Activated naive CD4-positive, alpha-beta T cell treated with anti-CD3 and anti-CD28 coated beads, Interleukin-2, amount 10 ng/mL, durations not matched to agents 7 days and 5 days (primary cell): ENCODE measurements at regions not wholly inside any gene's neighbourhood (a gene's known extent, or its start where the extent isn't known, plus 50 kb on each side); places are given as distances from the start of the nearest gene placed in this dataset.

Experiments
- CTCF ChIA-PET: fragments of 350-600 bp; sonication (Branson Sonifier 250); formaldehyde crosslinking; loops from one replicate; lab custom pipeline; 2021; ENCODE audit warnings: antibody characterized with exemption; lab: Charles Lee
- DNase-seq: peaks from one replicate; pipeline ENCODE4 v3.0.0-alpha.2; 2020
- H3K27ac Mint-ChIP-seq: one replicate; pipeline ENCODE4 v1.8.0; 2021; ENCODE audit warnings: mild to moderate bottlenecking, moderate library complexity, mixed read lengths
- H3K27me3 Mint-ChIP-seq: one replicate; pipeline ENCODE4 v1.8.0; 2021; ENCODE audit warnings: mild to moderate bottlenecking, mixed read lengths
- H3K36me3 Mint-ChIP-seq: one replicate; pipeline ENCODE4 v1.8.0; 2021; ENCODE audit warnings: mixed read lengths
- H3K4me1 Mint-ChIP-seq: one replicate; pipeline ENCODE4 v1.8.0; 2021; ENCODE audit warnings: mixed read lengths
- H3K4me3 Mint-ChIP-seq: one replicate; pipeline ENCODE4 v1.8.0; 2021; ENCODE audit warnings: mild to moderate bottlenecking, moderate library complexity, mixed read lengths
- H3K9me3 Mint-ChIP-seq: one replicate; pipeline ENCODE4 v1.8.0; 2021; ENCODE audit warnings: mixed read lengths

DNA sequence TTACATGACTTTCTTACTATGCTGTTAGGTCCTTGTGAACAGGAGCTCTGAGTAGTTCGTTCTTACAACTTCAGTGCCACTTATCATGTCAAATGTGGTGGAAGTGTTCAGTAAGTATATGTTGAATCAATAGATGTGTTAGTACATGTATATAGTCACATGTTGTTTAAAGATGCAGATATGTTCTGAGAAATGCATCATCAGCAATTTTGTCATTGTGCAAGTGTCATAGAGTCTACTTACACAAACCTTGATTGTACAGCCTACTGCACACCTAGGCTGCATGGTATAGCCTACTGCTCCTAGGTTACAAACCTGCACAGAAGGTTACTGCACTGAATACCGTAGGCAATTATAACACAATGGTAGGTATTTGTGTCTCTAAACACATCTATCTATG is 174.8 kb downstream of the GPR37 start:
- H3K27me3 Mint-ChIP-seq: no peaks in the 10 kb centered on the region
- no peaks in the 10 kb centered on the region for H3K4me1 Mint-ChIP-seq
- H3K9me3 Mint-ChIP-seq: peaks cover 6% of the 10 kb centered on the region
- DNase-seq: no peak
- H3K4me3 Mint-ChIP-seq: no peak overlapping the region
- H3K27ac Mint-ChIP-seq: no peak overlapping the region
- CTCF ChIA-PET: no interaction called here
- no peaks in the 10 kb centered on the region for H3K36me3 Mint-ChIP-seq

DNA sequence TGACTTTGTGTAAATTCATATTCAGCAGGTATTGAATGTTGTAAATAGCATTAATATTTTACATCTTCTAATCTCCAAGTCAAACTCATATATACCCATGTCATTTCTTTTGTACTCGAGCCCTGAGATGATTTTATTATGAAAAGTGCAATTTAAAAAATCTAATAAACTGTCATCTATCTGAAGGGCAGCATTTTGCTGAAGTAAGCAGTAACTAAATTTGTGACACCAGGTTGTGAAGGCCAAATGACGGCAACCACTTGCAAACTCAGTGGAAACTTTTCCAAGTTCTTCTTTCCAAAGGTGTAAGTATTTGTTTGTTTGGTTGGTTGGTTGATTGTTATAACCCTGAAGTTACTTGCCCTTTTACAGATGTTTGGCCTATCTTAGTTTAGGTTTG is 188.3 kb downstream of the GPR37 start:
- DNase-seq: no peak
- Mint-ChIP-seq H3K9me3 (no peaks in the 10 kb centered on the region), H3K4me1 (no peaks in the 10 kb centered on the region), H3K4me3 (no peak overlapping the region), H3K27ac (no peak overlapping the region), H3K27me3 (no peaks in the 10 kb centered on the region), H3K36me3 (no peaks in the 10 kb centered on the region)
- CTCF ChIA-PET: no interaction called here

DNA sequence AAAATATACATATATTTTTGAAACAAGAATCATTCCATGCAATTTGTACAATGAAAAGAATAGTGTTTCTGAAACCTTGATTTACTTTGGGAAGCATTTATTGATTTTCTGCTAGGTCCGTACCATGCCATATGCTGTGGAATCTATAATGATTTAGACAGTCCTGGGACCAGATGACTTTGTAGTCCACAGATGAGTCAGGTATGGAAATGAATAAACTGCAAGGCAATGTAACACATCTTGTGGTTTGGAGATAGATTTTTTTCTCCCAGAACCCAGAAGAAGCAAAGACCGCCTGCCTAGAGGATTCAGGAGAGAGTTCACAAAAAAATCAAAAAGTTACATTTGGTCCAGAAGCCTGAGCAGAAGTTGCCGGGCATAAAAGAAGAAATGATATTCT is 190.4 kb downstream of the GPR37 start:
- H3K36me3 Mint-ChIP-seq: no peaks in the 10 kb centered on the region
- H3K27ac Mint-ChIP-seq: no peak overlapping the region
- CTCF ChIA-PET: no interaction called here
- no peaks in the 10 kb centered on the region for H3K9me3 Mint-ChIP-seq
- no peaks in the 10 kb centered on the region for H3K27me3 Mint-ChIP-seq
- no peak overlapping the region for H3K4me3 Mint-ChIP-seq
- DNase-seq: no peak
- no peaks in the 10 kb centered on the region for H3K4me1 Mint-ChIP-seq

DNA sequence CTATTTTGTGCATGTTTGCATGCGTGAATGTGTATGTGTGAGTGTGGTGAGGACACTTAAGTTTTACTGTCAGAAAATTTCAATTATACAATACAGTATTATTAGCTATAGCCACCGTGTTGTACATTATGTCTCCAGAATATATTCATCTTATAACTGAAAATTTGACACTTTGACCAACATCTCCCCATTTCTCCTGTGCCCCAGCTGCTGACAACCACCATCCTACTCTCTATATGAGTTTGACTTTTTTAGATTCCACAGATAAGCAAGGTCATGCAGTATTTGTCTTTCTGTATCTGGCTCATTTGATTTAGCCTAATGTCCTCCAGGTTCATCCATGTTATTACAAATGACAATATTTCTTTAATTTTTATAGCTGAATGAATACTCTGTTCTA is 195.0 kb downstream of the GPR37 start:
- Mint-ChIP-seq H3K9me3 (no peaks in the 10 kb centered on the region), H3K4me3 (no peak overlapping the region), H3K27ac (no peak overlapping the region), H3K27me3 (no peaks in the 10 kb centered on the region), H3K36me3 (no peaks in the 10 kb centered on the region), H3K4me1 (no peaks in the 10 kb centered on the region)
- CTCF ChIA-PET: no interaction called here
- no peak for DNase-seq

DNA sequence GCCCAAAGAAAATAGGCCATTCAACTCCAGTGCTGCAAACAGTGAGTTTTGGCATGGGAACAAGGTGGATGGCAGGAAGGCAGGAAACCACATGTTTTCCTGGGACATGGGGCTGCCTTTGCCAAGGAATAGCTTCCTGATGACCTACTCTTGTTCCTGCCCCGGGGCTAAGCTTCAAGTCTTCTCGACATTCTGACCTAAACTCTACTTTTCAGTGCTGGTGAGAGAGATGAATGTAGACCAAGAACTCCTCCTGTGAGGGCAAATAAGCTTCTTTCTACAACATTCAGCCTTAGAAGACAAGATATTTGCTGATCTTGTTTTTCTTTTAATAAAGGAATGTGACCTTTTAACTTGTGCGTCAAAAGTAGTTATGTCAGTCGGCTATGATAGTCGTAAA is 199.0 kb downstream of the GPR37 start:
- Mint-ChIP-seq H3K36me3 (no peaks in the 10 kb centered on the region), H3K4me1 (no peaks in the 10 kb centered on the region), H3K4me3 (no peak overlapping the region), H3K27ac (no peak overlapping the region), H3K9me3 (no peaks in the 10 kb centered on the region), H3K27me3 (no peaks in the 10 kb centered on the region)
- CTCF ChIA-PET: no interaction called here
- DNase-seq: no peak

DNA sequence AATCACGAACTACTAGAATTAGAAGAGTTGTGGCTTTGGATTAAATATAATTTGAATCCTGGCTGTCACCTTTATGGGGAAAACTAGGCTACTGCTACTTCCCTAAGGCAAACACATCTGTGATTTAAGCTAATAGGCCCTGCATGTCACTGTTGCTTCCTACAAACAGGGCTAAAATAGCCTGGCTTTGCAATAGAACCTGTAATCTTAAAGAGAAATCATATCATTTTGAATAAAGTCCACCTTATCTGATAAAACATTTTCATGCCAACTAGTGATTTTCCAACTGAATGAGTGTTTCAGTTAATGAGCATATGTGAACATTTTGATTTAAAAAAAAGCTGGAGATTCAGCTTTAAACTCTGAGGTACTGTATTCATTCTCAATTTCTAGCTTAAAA is 208.0 kb downstream of the GPR37 start:
- Mint-ChIP-seq H3K27ac (no peak overlapping the region), H3K27me3 (no peaks in the 10 kb centered on the region), H3K4me1 (no peaks in the 10 kb centered on the region), H3K9me3 (peaks cover 4% of the 10 kb centered on the region), H3K36me3 (no peaks in the 10 kb centered on the region), H3K4me3 (no peak overlapping the region)
- CTCF ChIA-PET: no interaction called here
- no peak for DNase-seq

DNA sequence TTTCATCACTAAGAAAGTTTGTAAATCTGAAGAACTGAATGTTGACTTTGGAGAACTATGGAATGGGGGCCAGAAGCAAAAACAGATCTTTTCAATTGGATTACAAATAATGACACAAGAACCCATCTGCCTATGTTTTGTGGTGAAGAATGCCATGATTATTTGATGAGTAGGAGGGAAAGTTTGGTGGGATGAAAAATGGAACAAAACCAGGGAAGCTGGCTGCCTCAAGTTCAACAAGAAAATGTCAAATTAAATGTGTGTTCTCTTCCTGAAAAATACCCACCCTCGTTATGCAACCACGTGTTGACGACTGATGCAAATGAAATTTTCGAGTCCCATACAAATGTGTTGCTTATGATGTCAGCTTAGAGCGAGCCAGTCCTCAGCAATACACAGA is 208.5 kb downstream of the GPR37 start:
- H3K36me3 Mint-ChIP-seq: no peaks in the 10 kb centered on the region
- CTCF ChIA-PET: no interaction called here
- H3K4me3 Mint-ChIP-seq: no peak overlapping the region
- H3K27ac Mint-ChIP-seq: no peak overlapping the region
- H3K27me3 Mint-ChIP-seq: no peaks in the 10 kb centered on the region
- H3K9me3 Mint-ChIP-seq: peaks cover 4% of the 10 kb centered on the region
- DNase-seq: no peak
- no peaks in the 10 kb centered on the region for H3K4me1 Mint-ChIP-seq

- Mint-ChIP-seq H3K27me3 (no peaks in the 10 kb centered on the region), H3K9me3 (peaks cover 4% of the 10 kb centered on the region), H3K36me3 (no peaks in the 10 kb centered on the region), H3K4me3 (no peak overlapping the region), H3K27ac (no peak overlapping the region), H3K4me1 (no peaks in the 10 kb centered on the region)
- CTCF ChIA-PET: no interaction called here
- DNase-seq: no peak
These were observed 212.1 kb downstream of the GPR37 start for GRCh38 chr7:124553502-124553901.

- Mint-ChIP-seq H3K9me3 (peaks cover 4% of the 10 kb centered on the region), H3K4me1 (no peaks in the 10 kb centered on the region), H3K4me3 (no peak overlapping the region), H3K27me3 (no peaks in the 10 kb centered on the region), H3K27ac (no peak overlapping the region), H3K36me3 (no peaks in the 10 kb centered on the region)
- CTCF ChIA-PET: no interaction called here
- DNase-seq: no peak
These were observed 213.4 kb downstream of the GPR37 start for GRCh38 chr7:124552217-124552616.

GRCh38 chr7:124550036-124550435 is 215.6 kb downstream of the GPR37 start:
- Mint-ChIP-seq H3K4me3 (no peak overlapping the region), H3K27ac (no peak overlapping the region), H3K4me1 (no peaks in the 10 kb centered on the region), H3K36me3 (no peaks in the 10 kb centered on the region), H3K27me3 (no peaks in the 10 kb centered on the region), H3K9me3 (peaks cover 4% of the 10 kb centered on the region)
- CTCF ChIA-PET: no interaction called here
- DNase-seq: no peak

- Mint-ChIP-seq H3K27ac (no peak overlapping the region), H3K9me3 (no peaks in the 10 kb centered on the region), H3K36me3 (no peaks in the 10 kb centered on the region), H3K27me3 (no peaks in the 10 kb centered on the region), H3K4me3 (no peak overlapping the region), H3K4me1 (no peaks in the 10 kb centered on the region)
- no peak for DNase-seq
- CTCF ChIA-PET: no interaction called here
These were observed 223.1 kb downstream of the GPR37 start for GRCh38 chr7:124542476-124542875.

DNA sequence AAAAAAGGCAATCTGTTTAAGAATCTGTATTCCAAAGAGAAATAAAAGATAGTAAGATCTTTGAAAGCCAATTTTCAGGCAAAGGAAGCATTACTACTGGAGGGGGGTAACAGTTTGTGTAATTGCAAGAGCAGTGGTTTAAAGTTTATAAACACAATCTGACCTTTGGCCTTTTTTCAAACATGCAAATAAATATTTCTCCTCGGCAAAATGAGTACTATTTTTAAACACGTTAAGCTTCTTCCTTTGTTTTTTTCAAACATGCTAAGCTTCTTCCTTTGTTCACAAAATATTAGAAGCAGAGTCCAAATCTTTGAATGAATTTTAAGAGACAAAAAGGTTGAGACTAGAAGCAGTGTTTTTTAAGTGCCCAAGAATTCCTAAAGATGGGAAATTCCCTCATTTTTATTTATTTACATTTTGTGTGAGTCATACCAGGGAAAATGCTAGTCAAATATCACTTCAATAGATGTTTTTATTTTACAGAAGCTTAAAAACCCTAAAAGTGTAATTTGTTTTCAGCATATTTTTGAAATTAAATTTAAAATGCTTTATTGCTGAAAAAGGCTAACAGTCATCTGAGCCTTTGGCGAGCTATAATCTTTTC is 229.3 kb downstream of the GPR37 start:
- H3K27ac Mint-ChIP-seq: no peak overlapping the region
- no peaks in the 10 kb centered on the region for H3K9me3 Mint-ChIP-seq
- CTCF ChIA-PET: no interaction called here
- no peak overlapping the region for H3K4me3 Mint-ChIP-seq
- no peaks in the 10 kb centered on the region for H3K27me3 Mint-ChIP-seq
- H3K4me1 Mint-ChIP-seq: no peaks in the 10 kb centered on the region
- no peaks in the 10 kb centered on the region for H3K36me3 Mint-ChIP-seq
- DNase-seq: no peak

DNA sequence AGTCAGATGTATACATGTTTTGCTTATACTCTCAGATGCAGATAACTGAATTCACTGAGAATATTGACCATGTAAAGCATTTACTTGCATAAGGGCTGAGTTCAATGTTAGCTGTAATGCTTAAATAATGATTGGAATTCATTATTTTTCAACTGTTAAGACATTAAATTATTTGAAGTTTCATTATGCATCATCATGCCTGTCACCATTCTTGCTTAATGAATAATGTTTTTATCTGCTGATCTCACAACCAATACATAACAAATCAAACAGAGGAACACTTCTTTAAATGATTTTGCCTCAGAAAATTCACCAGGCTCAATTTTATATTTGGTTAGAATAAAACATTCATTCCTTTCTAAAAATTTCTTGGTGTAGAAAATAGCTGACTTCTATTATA is 233.4 kb downstream of the GPR37 start:
- CTCF ChIA-PET: no interaction called here
- no peak for DNase-seq
- peaks cover 9% of the 10 kb centered on the region for H3K9me3 Mint-ChIP-seq
- H3K4me1 Mint-ChIP-seq: no peaks in the 10 kb centered on the region
- no peak overlapping the region for H3K27ac Mint-ChIP-seq
- no peaks in the 10 kb centered on the region for H3K27me3 Mint-ChIP-seq
- no peak overlapping the region for H3K4me3 Mint-ChIP-seq
- H3K36me3 Mint-ChIP-seq: no peaks in the 10 kb centered on the region

DNA sequence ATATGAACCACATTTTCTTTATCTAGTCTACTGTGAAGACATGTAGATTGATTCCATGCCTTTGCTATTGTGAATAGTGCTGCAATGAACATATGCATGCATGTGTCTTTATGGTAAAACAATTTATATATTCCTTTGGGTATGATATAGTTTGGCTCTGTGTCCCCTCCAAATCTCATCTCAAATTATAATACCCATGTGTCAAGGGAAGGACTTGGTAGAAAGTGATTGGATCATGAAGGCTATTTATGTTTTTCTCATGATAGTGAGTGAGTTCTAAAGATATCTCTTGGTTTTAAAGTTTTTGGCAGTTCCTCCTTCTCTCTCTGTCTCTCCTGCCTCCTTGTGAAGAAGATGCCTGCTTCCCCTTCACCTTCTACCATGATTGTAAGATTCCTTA is 248.7 kb downstream of the GPR37 start:
- no peak for DNase-seq
- no peaks in the 10 kb centered on the region for H3K36me3 Mint-ChIP-seq
- H3K4me1 Mint-ChIP-seq: no peaks in the 10 kb centered on the region
- H3K4me3 Mint-ChIP-seq: no peak overlapping the region
- H3K27ac Mint-ChIP-seq: no peak overlapping the region
- CTCF ChIA-PET: no interaction called here
- H3K9me3 Mint-ChIP-seq: peaks cover 8% of the 10 kb centered on the region
- no peaks in the 10 kb centered on the region for H3K27me3 Mint-ChIP-seq

- DNase-seq: no peak
- Mint-ChIP-seq H3K4me1 (no peaks in the 10 kb centered on the region), H3K9me3 (peaks cover 6% of the 10 kb centered on the region), H3K27ac (no peak overlapping the region), H3K4me3 (no peak overlapping the region), H3K36me3 (no peaks in the 10 kb centered on the region), H3K27me3 (no peaks in the 10 kb centered on the region)
- CTCF ChIA-PET: no interaction called here
These were observed 250.3 kb downstream of the GPR37 start for GRCh38 chr7:124515106-124515830.
